HEK293T (cell line): ENCODE measurements at regions not wholly inside any gene's neighbourhood (a gene's known extent, or its start where the extent isn't known, plus 50 kb on each side); places are given as distances from the start of the nearest gene placed in this dataset.
"Not testable (repeated sequence)": the region's sequence is repeated elsewhere in the genome, so short reads cannot be mapped to it uniquely, and the experiment has no call there.

Source experiments
- CTCF ChIA-PET: fragments of 350-600 bp; formaldehyde crosslinking; extraction: SDS; loops from one replicate; lab custom pipeline; 2021; ENCODE audit warnings: antibody characterized with exemption, inconsistent platforms; lab: Yijun Ruan, JAX
- POLR2A ChIA-PET: fragments of 350-600 bp; formaldehyde crosslinking; extraction: SDS; loops from one replicate; lab custom pipeline; 2020; ENCODE audit warnings: antibody characterized with exemption, inconsistent platforms; lab: Yijun Ruan, JAX
- DNase-seq: peaks from one replicate; pipeline ENCODE4 v3.0.0; 2012; ENCODE audit warnings: mixed read lengths; ENCODE audit errors: extremely low spot score
- ARNT ChIP-seq: fragments of 450-650 bp; IDR thresholded peaks from 2 replicates; pipeline ENCODE4 v1.6.1; 2017; ENCODE audit warnings: mild to moderate bottlenecking
- BHLHE40 ChIP-seq: fragments of 450-650 bp; IDR thresholded peaks from 2 replicates; pipeline ENCODE4 v1.6.1; 2016; ENCODE audit warnings: mild to moderate bottlenecking, moderate library complexity, borderline replicate concordance
- CTBP1 ChIP-seq: fragments of 450-650 bp; IDR thresholded peaks from 2 replicates; pipeline ENCODE4 v1.6.1; 2016; ENCODE audit warnings: borderline replicate concordance
- FOXK2 ChIP-seq: fragments of 450-650 bp; IDR thresholded peaks from 2 replicates; pipeline ENCODE4 v1.6.1; 2016; ENCODE audit warnings: mild to moderate bottlenecking
- FOXM1 ChIP-seq: fragments of 450-650 bp; IDR thresholded peaks from 2 replicates; pipeline ENCODE4 v1.6.1; 2017; ENCODE audit warnings: mild to moderate bottlenecking, borderline replicate concordance
- HDGF ChIP-seq: fragments of 450-650 bp; IDR thresholded peaks from 2 replicates; pipeline ENCODE4 v1.6.1; 2017; ENCODE audit warnings: antibody characterized with exemption, borderline replicate concordance
- L3MBTL2 ChIP-seq: fragments of 450-650 bp; conservative IDR thresholded peaks from 2 replicates; pipeline ENCODE4 v1.6.1; 2016; ENCODE audit warnings: mild to moderate bottlenecking
- LEF1 ChIP-seq: fragments of 450-650 bp; IDR thresholded peaks from 2 replicates; pipeline ENCODE4 v1.6.1; 2017; ENCODE audit warnings: mild to moderate bottlenecking, borderline replicate concordance
- NFRKB ChIP-seq: fragments of 450-650 bp; IDR thresholded peaks from 2 replicates; pipeline ENCODE4 v1.6.1; 2016; ENCODE audit warnings: mild to moderate bottlenecking, moderate library complexity
- PKNOX1 ChIP-seq: fragments of 450-650 bp; IDR thresholded peaks from 2 replicates; pipeline ENCODE4 v1.6.1; 2016
- SP1 ChIP-seq: fragments of 450-650 bp; IDR thresholded peaks from 2 replicates; pipeline ENCODE4 v1.6.1; 2017
- SUZ12 ChIP-seq: fragments of 450-650 bp; IDR thresholded peaks from 2 replicates; pipeline ENCODE4 v1.6.1; 2016; ENCODE audit warnings: mild to moderate bottlenecking
- TARDBP ChIP-seq: fragments of 450-650 bp; IDR thresholded peaks from 2 replicates; pipeline ENCODE4 v1.6.1; 2016
- ZNF384 ChIP-seq: fragments of 450-650 bp; IDR thresholded peaks from 2 replicates; pipeline ENCODE4 v1.6.1; 2016

GRCh38 chrX:1700757-1701156, 85.9 kb downstream of the ASMT start:
- POLR2A ChIA-PET, result no interaction called here
- CTCF ChIA-PET, result no interaction called here
- TF ChIP-seq LEF1, result no peak
- no peak for TF ChIP-seq ZNF384
- TF ChIP-seq PKNOX1, result no peak
- no peak for TF ChIP-seq SUZ12
- no peak for DNase-seq

- CTCF ChIA-PET, POLR2A ChIA-PET, DNase-seq: not testable (repeated sequence)
Observed at GRCh38 chrX:1701396-1701901, 86.6 kb downstream of the ASMT start.

- POLR2A ChIA-PET, DNase-seq, CTCF ChIA-PET: not testable (repeated sequence)
Observed at GRCh38 chrX:1702142-1702541, 87.3 kb downstream of the ASMT start.

GRCh38 chrX:1702557-1702956, 87.7 kb downstream of the ASMT start:
- POLR2A ChIA-PET, CTCF ChIA-PET, DNase-seq: not testable (repeated sequence)

- CTCF ChIA-PET, DNase-seq, POLR2A ChIA-PET: not testable (repeated sequence)
Observed at GRCh38 chrX:1709277-1709676, 94.4 kb downstream of the ASMT start.

- ChIA-PET POLR2A (no interaction called here), CTCF (no interaction called here)
- no peak for TF ChIP-seq PKNOX1
- no peak for TF ChIP-seq SUZ12
- DNase-seq, result no peak
Observed at GRCh38 chrX:1713296-1713695, 98.4 kb downstream of the ASMT start.

GRCh38 chrX:1717373-1717772, 102.5 kb downstream of the ASMT start:
- DNase-seq, result no peak
- ChIA-PET POLR2A (no interaction called here), CTCF (no interaction called here)
- TF ChIP-seq PKNOX1 (no peak), FOXM1 (no peak), ZNF384 (no peak), BHLHE40 (no peak), ARNT (no peak)

GRCh38 chrX:1719270-1719669, 104.4 kb downstream of the ASMT start:
- no peak for DNase-seq
- no peak for TF ChIP-seq PKNOX1
- TF ChIP-seq FOXK2, result no peak
- TF ChIP-seq CTBP1, result no peak
- TF ChIP-seq SP1, result no peak
- ChIA-PET POLR2A (no interaction called here), CTCF (no interaction called here)

- ChIA-PET POLR2A (no interaction called here), CTCF (no interaction called here)
- DNase-seq, result no peak
- TF ChIP-seq NFRKB, result no peak
- TF ChIP-seq ARNT, result no peak
Observed at GRCh38 chrX:1720836-1721235, 106.0 kb downstream of the ASMT start.

- TF ChIP-seq BHLHE40 (no peak), L3MBTL2 (no peak), TARDBP (no peak), HDGF (no peak), SUZ12 (no peak), FOXM1 (no peak), CTBP1 (no peak), NFRKB (no peak)
- CTCF ChIA-PET, result no interaction called here
Observed at GRCh38 chrX:1725472-1725871, 110.6 kb downstream of the ASMT start.

More at GRCh38 chrX:1725472-1725871, 110.6 kb downstream of the ASMT start:
- POLR2A ChIA-PET, result no interaction called here
- DNase-seq, result no peak
